Sigmoid colon (tissue), 3 donors: ENCODE measurements at regions not wholly inside any gene's neighbourhood (a gene's known extent, or its start where the extent isn't known, plus 50 kb on each side); places are given as distances from the start of the nearest gene placed in this dataset.

ENCODE experiments used
- POLR2A ChIP-seq, 2 donors: fragments of 450-650 bp; IDR thresholded peaks; one replicate each; pipeline ENCODE4 v1.6.1; 2016; ENCODE audit warnings: antibody characterized with exemption in 2 of 2, mild to moderate bottlenecking in 2 of 2, moderate library complexity in 2 of 2
- TF ChIP-seq, protein P1 (sequence below), 4 experiments: fragments of 450-650 bp in 3 of 4; fragments of 200-600 bp in 1 of 4; IDR thresholded peaks; one replicate each; pipeline ENCODE4 v1.5.1; 2016 to 2019; ENCODE audit warnings: antibody characterized with exemption in 4 of 4, mild to moderate bottlenecking in 3 of 4, moderate library complexity in 2 of 4

- TF ChIP-seq, protein P1, sequence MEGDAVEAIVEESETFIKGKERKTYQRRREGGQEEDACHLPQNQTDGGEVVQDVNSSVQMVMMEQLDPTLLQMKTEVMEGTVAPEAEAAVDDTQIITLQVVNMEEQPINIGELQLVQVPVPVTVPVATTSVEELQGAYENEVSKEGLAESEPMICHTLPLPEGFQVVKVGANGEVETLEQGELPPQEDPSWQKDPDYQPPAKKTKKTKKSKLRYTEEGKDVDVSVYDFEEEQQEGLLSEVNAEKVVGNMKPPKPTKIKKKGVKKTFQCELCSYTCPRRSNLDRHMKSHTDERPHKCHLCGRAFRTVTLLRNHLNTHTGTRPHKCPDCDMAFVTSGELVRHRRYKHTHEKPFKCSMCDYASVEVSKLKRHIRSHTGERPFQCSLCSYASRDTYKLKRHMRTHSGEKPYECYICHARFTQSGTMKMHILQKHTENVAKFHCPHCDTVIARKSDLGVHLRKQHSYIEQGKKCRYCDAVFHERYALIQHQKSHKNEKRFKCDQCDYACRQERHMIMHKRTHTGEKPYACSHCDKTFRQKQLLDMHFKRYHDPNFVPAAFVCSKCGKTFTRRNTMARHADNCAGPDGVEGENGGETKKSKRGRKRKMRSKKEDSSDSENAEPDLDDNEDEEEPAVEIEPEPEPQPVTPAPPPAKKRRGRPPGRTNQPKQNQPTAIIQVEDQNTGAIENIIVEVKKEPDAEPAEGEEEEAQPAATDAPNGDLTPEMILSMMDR (IDR thresholded peaks at IDR 0.05) = no peak
- no peak for TF ChIP-seq POLR2A (IDR thresholded peaks at IDR 0.05)
Observed at GRCh38 chr12:38137716-38138115, 178.9 kb upstream of the ALG10B start.
